ENCODE measurements at regions not wholly inside any gene's neighbourhood (a gene's known extent, or its start where the extent isn't known, plus 50 kb on each side); places are given as distances from the start of the nearest gene placed in this dataset.

DNA sequence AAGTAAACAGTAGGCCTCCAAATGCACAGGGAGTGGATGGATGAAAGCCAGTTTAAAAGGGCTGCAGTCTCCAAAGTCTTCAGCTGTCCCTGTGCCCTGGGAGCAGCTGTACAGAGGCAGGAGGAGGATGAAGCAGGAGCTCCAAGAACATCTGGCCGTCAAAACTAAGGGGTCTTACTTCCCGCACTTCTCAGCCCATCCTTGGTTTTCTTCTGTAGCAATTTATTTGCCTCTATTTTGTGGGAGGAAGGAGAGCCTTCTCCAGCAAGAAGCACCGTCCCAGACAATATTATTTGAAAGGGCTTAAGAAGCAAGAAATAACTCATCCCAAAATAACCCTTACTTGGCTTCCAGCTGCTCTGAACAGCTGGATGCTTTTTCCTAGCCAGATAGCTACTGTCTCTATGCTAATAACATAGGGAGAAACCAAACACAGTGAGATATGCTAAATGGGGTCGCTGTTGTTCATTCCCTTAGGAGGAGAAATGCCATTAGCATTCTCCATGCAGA is 133.2 kb downstream of the SPATA19 start:
- no peak for TF ChIP-seq EZH2 (IDR thresholded peaks at IDR 0.05)
- no peak for TF ChIP-seq EZH2phosphoT487 (IDR thresholded peaks at IDR 0.05)
- TF ChIP-seq, protein P1, sequence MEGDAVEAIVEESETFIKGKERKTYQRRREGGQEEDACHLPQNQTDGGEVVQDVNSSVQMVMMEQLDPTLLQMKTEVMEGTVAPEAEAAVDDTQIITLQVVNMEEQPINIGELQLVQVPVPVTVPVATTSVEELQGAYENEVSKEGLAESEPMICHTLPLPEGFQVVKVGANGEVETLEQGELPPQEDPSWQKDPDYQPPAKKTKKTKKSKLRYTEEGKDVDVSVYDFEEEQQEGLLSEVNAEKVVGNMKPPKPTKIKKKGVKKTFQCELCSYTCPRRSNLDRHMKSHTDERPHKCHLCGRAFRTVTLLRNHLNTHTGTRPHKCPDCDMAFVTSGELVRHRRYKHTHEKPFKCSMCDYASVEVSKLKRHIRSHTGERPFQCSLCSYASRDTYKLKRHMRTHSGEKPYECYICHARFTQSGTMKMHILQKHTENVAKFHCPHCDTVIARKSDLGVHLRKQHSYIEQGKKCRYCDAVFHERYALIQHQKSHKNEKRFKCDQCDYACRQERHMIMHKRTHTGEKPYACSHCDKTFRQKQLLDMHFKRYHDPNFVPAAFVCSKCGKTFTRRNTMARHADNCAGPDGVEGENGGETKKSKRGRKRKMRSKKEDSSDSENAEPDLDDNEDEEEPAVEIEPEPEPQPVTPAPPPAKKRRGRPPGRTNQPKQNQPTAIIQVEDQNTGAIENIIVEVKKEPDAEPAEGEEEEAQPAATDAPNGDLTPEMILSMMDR (IDR thresholded peaks at IDR 0.05) = no peak

Data from neural progenitor cell (in vitro differentiated cells).